HEK293 (cell line): ENCODE measurements at regions not wholly inside any gene's neighbourhood (a gene's known extent, or its start where the extent isn't known, plus 50 kb on each side); places are given as distances from the start of the nearest gene placed in this dataset.

Experiments used
- SP7 ChIP-seq: fragments of 450-650 bp; formaldehyde crosslinking; IDR thresholded peaks from 2 replicates; pipeline ENCODE4 v1.5.1; 2016; ENCODE audit warnings: missing biosample characterization, missing genetic modification characterization
- TRIM28 ChIP-seq: IDR thresholded peaks from 2 replicates; pipeline ENCODE4 v1.6.1; 2011; ENCODE audit warnings: low read length, control low read depth, borderline replicate concordance
- ZBTB1 ChIP-seq: fragments of 450-650 bp; formaldehyde crosslinking; IDR thresholded peaks from 2 replicates; pipeline ENCODE4 v1.5.1; 2016; ENCODE audit warnings: missing biosample characterization, missing genetic modification characterization
- ZFP41 ChIP-seq: fragments of 450-650 bp; formaldehyde crosslinking; IDR thresholded peaks from 2 replicates; pipeline ENCODE4 v1.5.1; 2016; ENCODE audit warnings: missing biosample characterization, missing genetic modification characterization, borderline replicate concordance
- ZNF324 ChIP-seq: fragments of 450-650 bp; formaldehyde crosslinking; IDR thresholded peaks from 2 replicates; pipeline ENCODE4 v1.5.1; 2016; ENCODE audit warnings: missing biosample characterization, missing genetic modification characterization
- ZNF785 ChIP-seq: fragments of 450-650 bp; formaldehyde crosslinking; IDR thresholded peaks from 2 replicates; pipeline ENCODE4 v1.5.1; 2016; ENCODE audit warnings: missing biosample characterization, missing genetic modification characterization
- TF ChIP-seq, protein P1 (sequence below): fragments of 450-650 bp; formaldehyde crosslinking; IDR thresholded peaks from 2 replicates; pipeline ENCODE4 v1.5.1; 2016; ENCODE audit warnings: missing biosample characterization, missing genetic modification characterization
- TF ChIP-seq, protein P2 (sequence below): fragments of 450-650 bp; formaldehyde crosslinking; IDR thresholded peaks from 2 replicates; pipeline ENCODE4 v1.5.1; 2016; ENCODE audit warnings: missing biosample characterization, missing genetic modification characterization, borderline replicate concordance
- TF ChIP-seq, protein P3 (sequence below): fragments of 450-650 bp; formaldehyde crosslinking; IDR thresholded peaks from 2 replicates; pipeline ENCODE4 v1.5.1; 2016; ENCODE audit warnings: missing biosample characterization, missing genetic modification characterization
- TF ChIP-seq, protein P4 (sequence below): IDR thresholded peaks from 2 replicates; pipeline ENCODE4 v1.6.1; 2011; ENCODE audit warnings: mild to moderate bottlenecking, low read depth, low read length, borderline replicate concordance
- TF ChIP-seq, protein P5 (sequence below): fragments of 450-650 bp; formaldehyde crosslinking; conservative IDR thresholded peaks from 2 replicates; pipeline ENCODE4 v1.5.1; 2016; ENCODE audit warnings: low read depth, missing biosample characterization, missing genetic modification characterization
- TF ChIP-seq, protein P6 (sequence below): fragments of 450-650 bp; formaldehyde crosslinking; IDR thresholded peaks from 2 replicates; pipeline ENCODE4 v1.5.1; 2016; ENCODE audit warnings: missing biosample characterization, missing genetic modification characterization, low read depth

DNA sequence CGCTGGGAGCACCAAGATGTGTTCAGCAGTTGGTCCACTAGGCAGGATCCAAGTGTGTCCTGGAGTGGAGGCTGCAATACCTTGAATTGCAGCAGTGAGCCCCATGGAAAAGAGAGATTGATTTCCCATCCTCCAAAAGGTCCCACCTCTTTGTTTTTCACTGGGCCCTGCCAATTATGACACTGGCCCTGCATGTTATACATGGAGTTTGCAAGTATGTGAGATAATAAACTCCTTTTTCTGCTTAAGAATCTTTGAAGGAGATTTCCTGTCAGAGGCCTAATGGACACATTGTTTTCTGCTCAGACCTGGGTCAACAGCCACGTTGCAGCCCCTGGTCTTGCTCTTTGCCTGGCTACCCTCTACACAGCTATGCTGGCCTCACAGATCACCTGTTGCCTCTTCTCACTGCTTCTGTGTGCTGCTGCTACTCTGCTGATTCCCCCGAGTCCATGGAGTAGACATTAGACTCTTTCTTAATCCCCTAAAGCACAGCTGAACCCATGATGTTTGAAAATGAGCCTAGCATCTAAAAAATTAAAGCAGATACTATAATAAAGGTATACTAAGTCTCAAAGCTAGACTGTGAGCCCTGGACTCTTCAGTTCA is 341.9 kb upstream of the CDH11 start:
- TF ChIP-seq ZNF324, result no peak
- TF ChIP-seq, protein P1, sequence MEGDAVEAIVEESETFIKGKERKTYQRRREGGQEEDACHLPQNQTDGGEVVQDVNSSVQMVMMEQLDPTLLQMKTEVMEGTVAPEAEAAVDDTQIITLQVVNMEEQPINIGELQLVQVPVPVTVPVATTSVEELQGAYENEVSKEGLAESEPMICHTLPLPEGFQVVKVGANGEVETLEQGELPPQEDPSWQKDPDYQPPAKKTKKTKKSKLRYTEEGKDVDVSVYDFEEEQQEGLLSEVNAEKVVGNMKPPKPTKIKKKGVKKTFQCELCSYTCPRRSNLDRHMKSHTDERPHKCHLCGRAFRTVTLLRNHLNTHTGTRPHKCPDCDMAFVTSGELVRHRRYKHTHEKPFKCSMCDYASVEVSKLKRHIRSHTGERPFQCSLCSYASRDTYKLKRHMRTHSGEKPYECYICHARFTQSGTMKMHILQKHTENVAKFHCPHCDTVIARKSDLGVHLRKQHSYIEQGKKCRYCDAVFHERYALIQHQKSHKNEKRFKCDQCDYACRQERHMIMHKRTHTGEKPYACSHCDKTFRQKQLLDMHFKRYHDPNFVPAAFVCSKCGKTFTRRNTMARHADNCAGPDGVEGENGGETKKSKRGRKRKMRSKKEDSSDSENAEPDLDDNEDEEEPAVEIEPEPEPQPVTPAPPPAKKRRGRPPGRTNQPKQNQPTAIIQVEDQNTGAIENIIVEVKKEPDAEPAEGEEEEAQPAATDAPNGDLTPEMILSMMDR (tag by site-specific recombination), result no peak
- TF ChIP-seq, protein P2, sequence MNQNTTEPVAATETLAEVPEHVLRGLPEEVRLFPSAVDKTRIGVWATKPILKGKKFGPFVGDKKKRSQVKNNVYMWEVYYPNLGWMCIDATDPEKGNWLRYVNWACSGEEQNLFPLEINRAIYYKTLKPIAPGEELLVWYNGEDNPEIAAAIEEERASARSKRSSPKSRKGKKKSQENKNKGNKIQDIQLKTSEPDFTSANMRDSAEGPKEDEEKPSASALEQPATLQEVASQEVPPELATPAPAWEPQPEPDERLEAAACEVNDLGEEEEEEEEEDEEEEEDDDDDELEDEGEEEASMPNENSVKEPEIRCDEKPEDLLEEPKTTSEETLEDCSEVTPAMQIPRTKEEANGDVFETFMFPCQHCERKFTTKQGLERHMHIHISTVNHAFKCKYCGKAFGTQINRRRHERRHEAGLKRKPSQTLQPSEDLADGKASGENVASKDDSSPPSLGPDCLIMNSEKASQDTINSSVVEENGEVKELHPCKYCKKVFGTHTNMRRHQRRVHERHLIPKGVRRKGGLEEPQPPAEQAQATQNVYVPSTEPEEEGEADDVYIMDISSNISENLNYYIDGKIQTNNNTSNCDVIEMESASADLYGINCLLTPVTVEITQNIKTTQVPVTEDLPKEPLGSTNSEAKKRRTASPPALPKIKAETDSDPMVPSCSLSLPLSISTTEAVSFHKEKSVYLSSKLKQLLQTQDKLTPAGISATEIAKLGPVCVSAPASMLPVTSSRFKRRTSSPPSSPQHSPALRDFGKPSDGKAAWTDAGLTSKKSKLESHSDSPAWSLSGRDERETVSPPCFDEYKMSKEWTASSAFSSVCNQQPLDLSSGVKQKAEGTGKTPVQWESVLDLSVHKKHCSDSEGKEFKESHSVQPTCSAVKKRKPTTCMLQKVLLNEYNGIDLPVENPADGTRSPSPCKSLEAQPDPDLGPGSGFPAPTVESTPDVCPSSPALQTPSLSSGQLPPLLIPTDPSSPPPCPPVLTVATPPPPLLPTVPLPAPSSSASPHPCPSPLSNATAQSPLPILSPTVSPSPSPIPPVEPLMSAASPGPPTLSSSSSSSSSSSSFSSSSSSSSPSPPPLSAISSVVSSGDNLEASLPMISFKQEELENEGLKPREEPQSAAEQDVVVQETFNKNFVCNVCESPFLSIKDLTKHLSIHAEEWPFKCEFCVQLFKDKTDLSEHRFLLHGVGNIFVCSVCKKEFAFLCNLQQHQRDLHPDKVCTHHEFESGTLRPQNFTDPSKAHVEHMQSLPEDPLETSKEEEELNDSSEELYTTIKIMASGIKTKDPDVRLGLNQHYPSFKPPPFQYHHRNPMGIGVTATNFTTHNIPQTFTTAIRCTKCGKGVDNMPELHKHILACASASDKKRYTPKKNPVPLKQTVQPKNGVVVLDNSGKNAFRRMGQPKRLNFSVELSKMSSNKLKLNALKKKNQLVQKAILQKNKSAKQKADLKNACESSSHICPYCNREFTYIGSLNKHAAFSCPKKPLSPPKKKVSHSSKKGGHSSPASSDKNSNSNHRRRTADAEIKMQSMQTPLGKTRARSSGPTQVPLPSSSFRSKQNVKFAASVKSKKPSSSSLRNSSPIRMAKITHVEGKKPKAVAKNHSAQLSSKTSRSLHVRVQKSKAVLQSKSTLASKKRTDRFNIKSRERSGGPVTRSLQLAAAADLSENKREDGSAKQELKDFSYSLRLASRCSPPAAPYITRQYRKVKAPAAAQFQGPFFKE (tag by site-specific recombination), result no peak
- TF ChIP-seq, protein P3, sequence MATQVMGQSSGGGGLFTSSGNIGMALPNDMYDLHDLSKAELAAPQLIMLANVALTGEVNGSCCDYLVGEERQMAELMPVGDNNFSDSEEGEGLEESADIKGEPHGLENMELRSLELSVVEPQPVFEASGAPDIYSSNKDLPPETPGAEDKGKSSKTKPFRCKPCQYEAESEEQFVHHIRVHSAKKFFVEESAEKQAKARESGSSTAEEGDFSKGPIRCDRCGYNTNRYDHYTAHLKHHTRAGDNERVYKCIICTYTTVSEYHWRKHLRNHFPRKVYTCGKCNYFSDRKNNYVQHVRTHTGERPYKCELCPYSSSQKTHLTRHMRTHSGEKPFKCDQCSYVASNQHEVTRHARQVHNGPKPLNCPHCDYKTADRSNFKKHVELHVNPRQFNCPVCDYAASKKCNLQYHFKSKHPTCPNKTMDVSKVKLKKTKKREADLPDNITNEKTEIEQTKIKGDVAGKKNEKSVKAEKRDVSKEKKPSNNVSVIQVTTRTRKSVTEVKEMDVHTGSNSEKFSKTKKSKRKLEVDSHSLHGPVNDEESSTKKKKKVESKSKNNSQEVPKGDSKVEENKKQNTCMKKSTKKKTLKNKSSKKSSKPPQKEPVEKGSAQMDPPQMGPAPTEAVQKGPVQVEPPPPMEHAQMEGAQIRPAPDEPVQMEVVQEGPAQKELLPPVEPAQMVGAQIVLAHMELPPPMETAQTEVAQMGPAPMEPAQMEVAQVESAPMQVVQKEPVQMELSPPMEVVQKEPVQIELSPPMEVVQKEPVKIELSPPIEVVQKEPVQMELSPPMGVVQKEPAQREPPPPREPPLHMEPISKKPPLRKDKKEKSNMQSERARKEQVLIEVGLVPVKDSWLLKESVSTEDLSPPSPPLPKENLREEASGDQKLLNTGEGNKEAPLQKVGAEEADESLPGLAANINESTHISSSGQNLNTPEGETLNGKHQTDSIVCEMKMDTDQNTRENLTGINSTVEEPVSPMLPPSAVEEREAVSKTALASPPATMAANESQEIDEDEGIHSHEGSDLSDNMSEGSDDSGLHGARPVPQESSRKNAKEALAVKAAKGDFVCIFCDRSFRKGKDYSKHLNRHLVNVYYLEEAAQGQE (tag by site-specific recombination), result no peak
- no peak for TF ChIP-seq ZBTB1
- TF ChIP-seq, protein P4, sequence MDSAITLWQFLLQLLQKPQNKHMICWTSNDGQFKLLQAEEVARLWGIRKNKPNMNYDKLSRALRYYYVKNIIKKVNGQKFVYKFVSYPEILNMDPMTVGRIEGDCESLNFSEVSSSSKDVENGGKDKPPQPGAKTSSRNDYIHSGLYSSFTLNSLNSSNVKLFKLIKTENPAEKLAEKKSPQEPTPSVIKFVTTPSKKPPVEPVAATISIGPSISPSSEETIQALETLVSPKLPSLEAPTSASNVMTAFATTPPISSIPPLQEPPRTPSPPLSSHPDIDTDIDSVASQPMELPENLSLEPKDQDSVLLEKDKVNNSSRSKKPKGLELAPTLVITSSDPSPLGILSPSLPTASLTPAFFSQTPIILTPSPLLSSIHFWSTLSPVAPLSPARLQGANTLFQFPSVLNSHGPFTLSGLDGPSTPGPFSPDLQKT, result no peak
- TF ChIP-seq ZNF785 (tag by site-specific recombination), result no peak
- TF ChIP-seq, protein P5, sequence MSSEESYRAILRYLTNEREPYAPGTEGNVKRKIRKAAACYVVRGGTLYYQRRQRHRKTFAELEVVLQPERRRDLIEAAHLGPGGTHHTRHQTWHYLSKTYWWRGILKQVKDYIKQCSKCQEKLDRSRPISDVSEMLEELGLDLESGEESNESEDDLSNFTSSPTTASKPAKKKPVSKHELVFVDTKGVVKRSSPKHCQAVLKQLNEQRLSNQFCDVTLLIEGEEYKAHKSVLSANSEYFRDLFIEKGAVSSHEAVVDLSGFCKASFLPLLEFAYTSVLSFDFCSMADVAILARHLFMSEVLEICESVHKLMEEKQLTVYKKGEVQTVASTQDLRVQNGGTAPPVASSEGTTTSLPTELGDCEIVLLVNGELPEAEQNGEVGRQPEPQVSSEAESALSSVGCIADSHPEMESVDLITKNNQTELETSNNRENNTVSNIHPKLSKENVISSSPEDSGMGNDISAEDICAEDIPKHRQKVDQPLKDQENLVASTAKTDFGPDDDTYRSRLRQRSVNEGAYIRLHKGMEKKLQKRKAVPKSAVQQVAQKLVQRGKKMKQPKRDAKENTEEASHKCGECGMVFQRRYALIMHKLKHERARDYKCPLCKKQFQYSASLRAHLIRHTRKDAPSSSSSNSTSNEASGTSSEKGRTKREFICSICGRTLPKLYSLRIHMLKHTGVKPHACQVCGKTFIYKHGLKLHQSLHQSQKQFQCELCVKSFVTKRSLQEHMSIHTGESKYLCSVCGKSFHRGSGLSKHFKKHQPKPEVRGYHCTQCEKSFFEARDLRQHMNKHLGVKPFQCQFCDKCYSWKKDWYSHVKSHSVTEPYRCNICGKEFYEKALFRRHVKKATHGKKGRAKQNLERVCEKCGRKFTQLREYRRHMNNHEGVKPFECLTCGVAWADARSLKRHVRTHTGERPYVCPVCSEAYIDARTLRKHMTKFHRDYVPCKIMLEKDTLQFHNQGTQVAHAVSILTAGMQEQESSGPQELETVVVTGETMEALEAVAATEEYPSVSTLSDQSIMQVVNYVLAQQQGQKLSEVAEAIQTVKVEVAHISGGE (tag by site-specific recombination), result no peak
- no peak for TF ChIP-seq TRIM28
- TF ChIP-seq, protein P6, sequence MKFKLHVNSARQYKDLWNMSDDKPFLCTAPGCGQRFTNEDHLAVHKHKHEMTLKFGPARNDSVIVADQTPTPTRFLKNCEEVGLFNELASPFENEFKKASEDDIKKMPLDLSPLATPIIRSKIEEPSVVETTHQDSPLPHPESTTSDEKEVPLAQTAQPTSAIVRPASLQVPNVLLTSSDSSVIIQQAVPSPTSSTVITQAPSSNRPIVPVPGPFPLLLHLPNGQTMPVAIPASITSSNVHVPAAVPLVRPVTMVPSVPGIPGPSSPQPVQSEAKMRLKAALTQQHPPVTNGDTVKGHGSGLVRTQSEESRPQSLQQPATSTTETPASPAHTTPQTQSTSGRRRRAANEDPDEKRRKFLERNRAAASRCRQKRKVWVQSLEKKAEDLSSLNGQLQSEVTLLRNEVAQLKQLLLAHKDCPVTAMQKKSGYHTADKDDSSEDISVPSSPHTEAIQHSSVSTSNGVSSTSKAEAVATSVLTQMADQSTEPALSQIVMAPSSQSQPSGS, result no peak
- no peak for TF ChIP-seq ZFP41
- no peak for TF ChIP-seq SP7 (tag by site-specific recombination)
